Hepatocyte (in vitro differentiated cells): ENCODE measurements at regions not wholly inside any gene's neighbourhood (a gene's known extent, or its start where the extent isn't known, plus 50 kb on each side); places are given as distances from the start of the nearest gene placed in this dataset.

Experiments
- DNase-seq: peaks from one replicate; pipeline ENCODE4 v3.0.0-alpha.2; 2016; ENCODE audit warnings: low spot score
- H2AFZ ChIP-seq: fragments of 200-600 bp; sonication (generic); 2 replicates; pipeline ENCODE4 v1.6.0; 2016; ENCODE audit warnings: antibody characterized with exemption, mild to moderate bottlenecking
- H3K27ac ChIP-seq: fragments of 200-600 bp; sonication (generic); 2 replicates; pipeline ENCODE4 v1.5.1; 2016; ENCODE audit warnings: mild to moderate bottlenecking
- H3K27me3 ChIP-seq: fragments of 200-600 bp; sonication (generic); 2 replicates; pipeline ENCODE4 v1.6.1; 2016
- H3K36me3 ChIP-seq: fragments of 200-600 bp; sonication (generic); replicated peaks from 2 replicates; pipeline ENCODE4 v1.5.1; 2016; ENCODE audit warnings: low read depth; ENCODE audit not compliant: insufficient read depth
- H3K4me1 ChIP-seq: fragments of 200-600 bp; sonication (generic); 2 replicates; pipeline ENCODE4 v1.5.1; 2016; ENCODE audit warnings: mild to moderate bottlenecking, moderate library complexity; ENCODE audit not compliant: insufficient read depth
- H3K4me2 ChIP-seq: fragments of 200-600 bp; sonication (generic); 2 replicates; pipeline ENCODE4 v1.6.0; 2016
- H3K4me3 ChIP-seq: fragments of 200-600 bp; sonication (generic); 2 replicates; pipeline ENCODE4 v1.5.1; 2016; ENCODE audit warnings: mild to moderate bottlenecking
- H3K79me2 ChIP-seq: fragments of 200-600 bp; sonication (generic); 2 replicates; pipeline ENCODE4 v1.6.0; 2017; ENCODE audit warnings: mild to moderate bottlenecking
- H3K9me2 ChIP-seq: fragments of 200-600 bp; sonication (generic); replicated peaks from 2 replicates; pipeline ENCODE4 v1.6.0; 2017; ENCODE audit warnings: mild to moderate bottlenecking; ENCODE audit not compliant: insufficient read depth
- H3K9me3 ChIP-seq: fragments of 200-600 bp; sonication (generic); 2 replicates; pipeline ENCODE4 v1.5.1; 2016; ENCODE audit warnings: low read depth, mild to moderate bottlenecking
- H4K20me1 ChIP-seq: fragments of 200-600 bp; sonication (generic); 2 replicates; pipeline ENCODE4 v1.6.0; 2016; ENCODE audit warnings: mild to moderate bottlenecking; ENCODE audit not compliant: insufficient read depth, poor library complexity, severe bottlenecking
- EZH2 ChIP-seq: fragments of 200-600 bp; sonication (generic); IDR thresholded peaks from 2 replicates; pipeline ENCODE4 v1.6.1; 2016; ENCODE audit warnings: antibody characterized with exemption, mild to moderate bottlenecking, borderline replicate concordance
- EZH2phosphoT487 ChIP-seq: fragments of 200-600 bp; sonication (generic); IDR thresholded peaks from one replicate; pipeline ENCODE4 v1.6.1; 2018; ENCODE audit warnings: antibody characterized with exemption, mild to moderate bottlenecking, low read depth, moderate library complexity; ENCODE audit not compliant: unreplicated experiment, severe bottlenecking
- WGBS: methylation state at CpG from one replicate; pipeline ENCODE4 v1.1.6; 2016; ENCODE audit warnings: low lambda C conversion rate; ENCODE audit errors: missing lambda C conversion rate; 5-methylcytosine and 5-hydroxymethylcytosine counted together
- TF ChIP-seq, protein P1 (sequence below): fragments of 200-600 bp; sonication (generic); IDR thresholded peaks from 2 replicates; pipeline ENCODE4 v1.5.1; 2016; ENCODE audit warnings: antibody characterized with exemption, mild to moderate bottlenecking; ENCODE audit not compliant: poor library complexity

DNA sequence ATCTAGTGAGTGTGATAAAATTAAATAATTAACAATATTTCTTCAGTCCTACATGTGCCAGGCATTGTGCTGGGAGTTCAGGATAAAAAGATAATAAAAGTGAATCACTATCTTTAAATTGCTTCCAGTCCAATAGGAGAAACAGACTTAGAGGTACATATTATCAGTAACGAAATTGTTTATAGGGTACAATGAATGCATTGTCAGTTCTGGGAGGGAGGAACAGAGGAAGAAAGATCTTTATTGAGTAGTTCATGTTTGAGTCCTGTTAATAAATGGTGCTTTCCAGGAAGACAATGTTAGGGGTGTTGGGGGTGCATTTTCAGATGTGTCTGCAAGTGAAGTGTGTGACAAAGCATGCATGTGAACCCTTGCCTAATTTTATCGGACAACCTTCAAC, 183.1 kb downstream of the OGFRL1 start:
- no peaks in the 10 kb centered on the region for H3K9me2 ChIP-seq
- no peaks in the 10 kb centered on the region for H3K4me1 ChIP-seq
- H3K27ac ChIP-seq: no peak overlapping the region
- TF ChIP-seq EZH2phosphoT487: no peak
- TF ChIP-seq, protein P1, sequence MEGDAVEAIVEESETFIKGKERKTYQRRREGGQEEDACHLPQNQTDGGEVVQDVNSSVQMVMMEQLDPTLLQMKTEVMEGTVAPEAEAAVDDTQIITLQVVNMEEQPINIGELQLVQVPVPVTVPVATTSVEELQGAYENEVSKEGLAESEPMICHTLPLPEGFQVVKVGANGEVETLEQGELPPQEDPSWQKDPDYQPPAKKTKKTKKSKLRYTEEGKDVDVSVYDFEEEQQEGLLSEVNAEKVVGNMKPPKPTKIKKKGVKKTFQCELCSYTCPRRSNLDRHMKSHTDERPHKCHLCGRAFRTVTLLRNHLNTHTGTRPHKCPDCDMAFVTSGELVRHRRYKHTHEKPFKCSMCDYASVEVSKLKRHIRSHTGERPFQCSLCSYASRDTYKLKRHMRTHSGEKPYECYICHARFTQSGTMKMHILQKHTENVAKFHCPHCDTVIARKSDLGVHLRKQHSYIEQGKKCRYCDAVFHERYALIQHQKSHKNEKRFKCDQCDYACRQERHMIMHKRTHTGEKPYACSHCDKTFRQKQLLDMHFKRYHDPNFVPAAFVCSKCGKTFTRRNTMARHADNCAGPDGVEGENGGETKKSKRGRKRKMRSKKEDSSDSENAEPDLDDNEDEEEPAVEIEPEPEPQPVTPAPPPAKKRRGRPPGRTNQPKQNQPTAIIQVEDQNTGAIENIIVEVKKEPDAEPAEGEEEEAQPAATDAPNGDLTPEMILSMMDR: no peak
- TF ChIP-seq EZH2: no peak
- 92% methylated on average over 2 of the region's 2 CpGs for WGBS
- H3K79me2 ChIP-seq: no peaks in the 10 kb centered on the region
- no peaks in the 10 kb centered on the region for H3K36me3 ChIP-seq
- H3K9me3 ChIP-seq: no peaks in the 10 kb centered on the region
- no peak overlapping the region for H3K4me3 ChIP-seq
- H3K27me3 ChIP-seq: no peaks in the 10 kb centered on the region
- no peak overlapping the region for H2AFZ ChIP-seq
- DNase-seq: no peak
- H3K4me2 ChIP-seq: no peak overlapping the region
- H4K20me1 ChIP-seq: no peaks in the 10 kb centered on the region

GRCh38 chr6:71473926-71474325, 185.3 kb downstream of the OGFRL1 start:
- no peak overlapping the region for H3K4me2 ChIP-seq

DNA sequence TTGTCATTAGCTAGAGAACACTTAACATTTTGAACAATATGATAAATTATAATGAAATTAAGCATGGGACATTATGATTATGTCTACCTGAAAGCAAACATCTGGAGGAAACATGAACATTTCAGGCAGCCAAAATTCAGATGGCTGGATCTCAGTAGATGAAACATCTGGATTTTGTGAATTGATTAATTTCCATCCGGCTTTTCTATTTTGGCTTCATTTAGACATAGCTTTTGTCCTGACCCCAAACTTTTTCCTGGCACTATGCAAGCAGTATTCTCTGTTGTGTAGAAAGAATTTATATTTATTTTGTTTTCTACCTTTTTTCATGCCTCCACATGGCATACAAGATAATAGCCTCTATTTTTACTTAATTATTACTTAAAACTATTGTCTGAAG, 186.3 kb downstream of the OGFRL1 start:
- no peaks in the 10 kb centered on the region for H4K20me1 ChIP-seq
- H3K4me3 ChIP-seq: no peak overlapping the region
- H3K27ac ChIP-seq: no peak overlapping the region
- TF ChIP-seq EZH2 (no peak), EZH2phosphoT487 (no peak)
- TF ChIP-seq, protein P1: no peak
- no peaks in the 10 kb centered on the region for H3K9me3 ChIP-seq
- WGBS: 88% methylated on average over 1 of the region's 1 CpG
- DNase-seq: no peak
- H3K27me3 ChIP-seq: no peaks in the 10 kb centered on the region
- H2AFZ ChIP-seq: no peak overlapping the region
- no peaks in the 10 kb centered on the region for H3K9me2 ChIP-seq
- no peak overlapping the region for H3K4me2 ChIP-seq
- H3K4me1 ChIP-seq: peaks cover 11% of the 10 kb centered on the region
- no peaks in the 10 kb centered on the region for H3K36me3 ChIP-seq
- H3K79me2 ChIP-seq: no peaks in the 10 kb centered on the region

More at GRCh38 chr6:71473926-71474325, 185.3 kb downstream of the OGFRL1 start:
- Histone ChIP-seq H4K20me1 (no peaks in the 10 kb centered on the region), H3K9me2 (no peaks in the 10 kb centered on the region), H2AFZ (no peak overlapping the region), H3K36me3 (no peaks in the 10 kb centered on the region), H3K4me3 (no peak overlapping the region), H3K27me3 (no peaks in the 10 kb centered on the region), H3K79me2 (no peaks in the 10 kb centered on the region), H3K4me1 (peaks cover 4% of the 10 kb centered on the region), H3K9me3 (no peaks in the 10 kb centered on the region), H3K27ac (no peak overlapping the region)
- DNase-seq: peak; percentile 13
- TF ChIP-seq EZH2 (no peak), EZH2phosphoT487 (no peak)
- TF ChIP-seq, protein P1: no peak
- 70% methylated on average over 2 of the region's 2 CpGs for WGBS

GRCh38 chr6:71476371-71476770, 187.8 kb downstream of the OGFRL1 start:
- H3K4me2 ChIP-seq: no peak overlapping the region
- peaks cover 11% of the 10 kb centered on the region for H3K4me1 ChIP-seq
- no peak overlapping the region for H2AFZ ChIP-seq
- H4K20me1 ChIP-seq: no peaks in the 10 kb centered on the region
- DNase-seq: no peak
- H3K27me3 ChIP-seq: no peaks in the 10 kb centered on the region
- TF ChIP-seq, protein P1: no peak
- no peak for TF ChIP-seq EZH2phosphoT487
- no peak for TF ChIP-seq EZH2
- no peaks in the 10 kb centered on the region for H3K9me2 ChIP-seq
- H3K4me3 ChIP-seq: no peak overlapping the region
- H3K9me3 ChIP-seq: no peaks in the 10 kb centered on the region
- no peak overlapping the region for H3K27ac ChIP-seq
- WGBS: 83% methylated on average over 4 of the region's 4 CpGs
- H3K36me3 ChIP-seq: no peaks in the 10 kb centered on the region
- H3K79me2 ChIP-seq: no peaks in the 10 kb centered on the region
